HG03025 (cell line): ENCODE measurements at regions not wholly inside any gene's neighbourhood (a gene's known extent, or its start where the extent isn't known, plus 50 kb on each side); places are given as distances from the start of the nearest gene placed in this dataset.
"Not testable (repeated sequence)": the region's sequence is repeated elsewhere in the genome, so short reads cannot be mapped to it uniquely, and the experiment has no call there.

Experiments
- ATAC-seq: cut with Tn5 transposase; IDR thresholded peaks from one replicate; pipeline ENCODE4 v1.9.1; 2021; ENCODE audit warnings: mild to moderate bottlenecking, moderate library complexity; ENCODE audit not compliant: unreplicated experiment, low FRiP score

- ATAC-seq, result no peak
Observed at GRCh38 chr3:115384381-115384780, 237.3 kb upstream of the ZBTB20 start.

- no peak for ATAC-seq
Observed at GRCh38 chr3:115385774-115386730, 237.3 kb upstream of the GAP43 start.

GRCh38 chr3:115388166-115388565 is 235.1 kb upstream of the GAP43 start:
- no peak for ATAC-seq

- no peak for ATAC-seq
Observed at GRCh38 chr3:115388811-115389210, 234.5 kb upstream of the GAP43 start.

GRCh38 chr3:115396801-115397200 is 226.5 kb upstream of the GAP43 start:
- no peak for ATAC-seq

- ATAC-seq, result no peak
Observed at GRCh38 chr3:115397433-115397832, 225.9 kb upstream of the GAP43 start.

GRCh38 chr3:115398506-115398905 is 224.8 kb upstream of the GAP43 start:
- ATAC-seq, result no peak

- ATAC-seq, result no peak
Observed at GRCh38 chr3:115399750-115400149, 223.6 kb upstream of the GAP43 start.

- ATAC-seq, result no peak
Observed at GRCh38 chr3:115401298-115401697, 222.0 kb upstream of the GAP43 start.

- no peak for ATAC-seq
Observed at GRCh38 chr3:115401851-115402501, 221.3 kb upstream of the GAP43 start.

- ATAC-seq, result no peak
Observed at GRCh38 chr3:115402651-115403050, 220.7 kb upstream of the GAP43 start.

- no peak for ATAC-seq
Observed at GRCh38 chr3:115403786-115404185, 219.5 kb upstream of the GAP43 start.

GRCh38 chr3:115409596-115409995 is 213.7 kb upstream of the GAP43 start:
- ATAC-seq, result no peak

GRCh38 chr3:115414610-115415009 is 208.7 kb upstream of the GAP43 start:
- ATAC-seq, result not testable (repeated sequence)

- no peak for ATAC-seq
Observed at GRCh38 chr3:115415246-115415996, 207.9 kb upstream of the GAP43 start.

GRCh38 chr3:115418583-115418982 is 204.7 kb upstream of the GAP43 start:
- no peak for ATAC-seq

GRCh38 chr3:115420086-115420485 is 203.2 kb upstream of the GAP43 start:
- ATAC-seq, result no peak

- no peak for ATAC-seq
Observed at GRCh38 chr3:115423170-115423569, 200.1 kb upstream of the GAP43 start.

GRCh38 chr3:115428841-115429240 is 194.5 kb upstream of the GAP43 start:
- no peak for ATAC-seq

GRCh38 chr3:115436767-115437301 is 186.5 kb upstream of the GAP43 start:
- no peak for ATAC-seq

GRCh38 chr3:115438799-115439198 is 184.5 kb upstream of the GAP43 start:
- no peak for ATAC-seq
